Hepatocyte (in vitro differentiated cells): ENCODE measurements at regions not wholly inside any gene's neighbourhood (a gene's known extent, or its start where the extent isn't known, plus 50 kb on each side); places are given as distances from the start of the nearest gene placed in this dataset.

Experiments
- DNase-seq: peaks from one replicate; pipeline ENCODE4 v3.0.0-alpha.2; 2016; ENCODE audit warnings: low spot score
- H2AFZ ChIP-seq: fragments of 200-600 bp; sonication (generic); 2 replicates; pipeline ENCODE4 v1.6.0; 2016; ENCODE audit warnings: antibody characterized with exemption, mild to moderate bottlenecking
- H3K27ac ChIP-seq: fragments of 200-600 bp; sonication (generic); 2 replicates; pipeline ENCODE4 v1.5.1; 2016; ENCODE audit warnings: mild to moderate bottlenecking
- H3K27me3 ChIP-seq: fragments of 200-600 bp; sonication (generic); 2 replicates; pipeline ENCODE4 v1.6.1; 2016
- H3K36me3 ChIP-seq: fragments of 200-600 bp; sonication (generic); replicated peaks from 2 replicates; pipeline ENCODE4 v1.5.1; 2016; ENCODE audit warnings: low read depth; ENCODE audit not compliant: insufficient read depth
- H3K4me1 ChIP-seq: fragments of 200-600 bp; sonication (generic); 2 replicates; pipeline ENCODE4 v1.5.1; 2016; ENCODE audit warnings: mild to moderate bottlenecking, moderate library complexity; ENCODE audit not compliant: insufficient read depth
- H3K4me2 ChIP-seq: fragments of 200-600 bp; sonication (generic); 2 replicates; pipeline ENCODE4 v1.6.0; 2016
- H3K4me3 ChIP-seq: fragments of 200-600 bp; sonication (generic); 2 replicates; pipeline ENCODE4 v1.5.1; 2016; ENCODE audit warnings: mild to moderate bottlenecking
- H3K79me2 ChIP-seq: fragments of 200-600 bp; sonication (generic); 2 replicates; pipeline ENCODE4 v1.6.0; 2017; ENCODE audit warnings: mild to moderate bottlenecking
- H3K9me2 ChIP-seq: fragments of 200-600 bp; sonication (generic); replicated peaks from 2 replicates; pipeline ENCODE4 v1.6.0; 2017; ENCODE audit warnings: mild to moderate bottlenecking; ENCODE audit not compliant: insufficient read depth
- H3K9me3 ChIP-seq: fragments of 200-600 bp; sonication (generic); 2 replicates; pipeline ENCODE4 v1.5.1; 2016; ENCODE audit warnings: low read depth, mild to moderate bottlenecking
- H4K20me1 ChIP-seq: fragments of 200-600 bp; sonication (generic); 2 replicates; pipeline ENCODE4 v1.6.0; 2016; ENCODE audit warnings: mild to moderate bottlenecking; ENCODE audit not compliant: insufficient read depth, poor library complexity, severe bottlenecking
- EZH2 ChIP-seq: fragments of 200-600 bp; sonication (generic); IDR thresholded peaks from 2 replicates; pipeline ENCODE4 v1.6.1; 2016; ENCODE audit warnings: antibody characterized with exemption, mild to moderate bottlenecking, borderline replicate concordance
- EZH2phosphoT487 ChIP-seq: fragments of 200-600 bp; sonication (generic); IDR thresholded peaks from one replicate; pipeline ENCODE4 v1.6.1; 2018; ENCODE audit warnings: antibody characterized with exemption, mild to moderate bottlenecking, low read depth, moderate library complexity; ENCODE audit not compliant: unreplicated experiment, severe bottlenecking
- WGBS: methylation state at CpG from one replicate; pipeline ENCODE4 v1.1.6; 2016; ENCODE audit warnings: low lambda C conversion rate; ENCODE audit errors: missing lambda C conversion rate; 5-methylcytosine and 5-hydroxymethylcytosine counted together
- TF ChIP-seq, protein P1 (sequence below): fragments of 200-600 bp; sonication (generic); IDR thresholded peaks from 2 replicates; pipeline ENCODE4 v1.5.1; 2016; ENCODE audit warnings: antibody characterized with exemption, mild to moderate bottlenecking; ENCODE audit not compliant: poor library complexity

DNA sequence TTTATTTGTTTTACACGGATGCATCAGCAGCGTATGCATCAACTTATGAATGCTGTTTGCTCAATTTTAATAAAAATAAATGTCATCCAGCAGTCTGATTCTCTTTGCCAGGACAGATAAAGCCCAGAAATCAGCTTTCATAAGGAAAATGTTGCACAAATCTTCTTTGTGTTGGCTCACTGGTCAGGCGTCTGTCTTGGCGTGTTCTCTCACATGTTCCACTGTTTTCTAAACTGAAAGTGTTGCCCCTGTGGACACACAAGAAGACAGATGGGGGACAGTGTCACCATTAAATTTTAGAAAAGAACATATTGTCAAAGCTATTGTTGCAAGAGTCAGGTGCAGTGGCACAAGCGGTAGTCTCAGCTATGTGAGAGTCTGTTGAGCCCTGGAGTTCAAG is 316.2 kb downstream of the CENPC start:
- TF ChIP-seq, protein P1, sequence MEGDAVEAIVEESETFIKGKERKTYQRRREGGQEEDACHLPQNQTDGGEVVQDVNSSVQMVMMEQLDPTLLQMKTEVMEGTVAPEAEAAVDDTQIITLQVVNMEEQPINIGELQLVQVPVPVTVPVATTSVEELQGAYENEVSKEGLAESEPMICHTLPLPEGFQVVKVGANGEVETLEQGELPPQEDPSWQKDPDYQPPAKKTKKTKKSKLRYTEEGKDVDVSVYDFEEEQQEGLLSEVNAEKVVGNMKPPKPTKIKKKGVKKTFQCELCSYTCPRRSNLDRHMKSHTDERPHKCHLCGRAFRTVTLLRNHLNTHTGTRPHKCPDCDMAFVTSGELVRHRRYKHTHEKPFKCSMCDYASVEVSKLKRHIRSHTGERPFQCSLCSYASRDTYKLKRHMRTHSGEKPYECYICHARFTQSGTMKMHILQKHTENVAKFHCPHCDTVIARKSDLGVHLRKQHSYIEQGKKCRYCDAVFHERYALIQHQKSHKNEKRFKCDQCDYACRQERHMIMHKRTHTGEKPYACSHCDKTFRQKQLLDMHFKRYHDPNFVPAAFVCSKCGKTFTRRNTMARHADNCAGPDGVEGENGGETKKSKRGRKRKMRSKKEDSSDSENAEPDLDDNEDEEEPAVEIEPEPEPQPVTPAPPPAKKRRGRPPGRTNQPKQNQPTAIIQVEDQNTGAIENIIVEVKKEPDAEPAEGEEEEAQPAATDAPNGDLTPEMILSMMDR: no peak
- TF ChIP-seq EZH2phosphoT487 (no peak), EZH2 (no peak)

DNA sequence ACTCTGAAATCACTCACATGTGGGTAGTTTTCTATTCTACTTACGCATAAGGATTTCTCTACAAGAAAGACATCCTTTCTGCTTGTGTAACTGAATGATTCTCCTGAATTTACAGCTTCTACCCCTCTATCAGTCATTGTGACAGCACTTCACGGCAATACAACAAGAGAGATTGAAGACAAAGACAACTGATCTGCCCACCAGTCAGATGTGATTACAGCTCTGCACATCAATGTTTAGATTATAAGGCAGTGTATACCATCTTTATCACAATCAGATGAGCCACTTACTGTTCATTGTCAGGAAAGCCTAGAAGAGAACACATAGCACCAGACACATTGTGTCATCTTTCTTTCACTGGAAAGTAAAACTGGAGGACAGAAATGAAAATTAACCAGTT is 324.4 kb downstream of the CENPC start:
- no peak overlapping the region for H3K4me3 ChIP-seq
- no peaks in the 10 kb centered on the region for H4K20me1 ChIP-seq
- no peaks in the 10 kb centered on the region for H3K9me3 ChIP-seq
- no peak overlapping the region for H3K4me2 ChIP-seq
- no peak for DNase-seq
- TF ChIP-seq, protein P1: no peak
- TF ChIP-seq EZH2phosphoT487 (no peak), EZH2 (no peak)
- no peaks in the 10 kb centered on the region for H3K36me3 ChIP-seq
- H3K4me1 ChIP-seq: no peaks in the 10 kb centered on the region
- no peaks in the 10 kb centered on the region for H3K79me2 ChIP-seq
- WGBS: 84% methylated on average over 2 of the region's 2 CpGs
- H2AFZ ChIP-seq: no peak overlapping the region
- H3K9me2 ChIP-seq: no peaks in the 10 kb centered on the region
- H3K27ac ChIP-seq: no peak overlapping the region
- no peaks in the 10 kb centered on the region for H3K27me3 ChIP-seq

More for the DNA sequence above, 316.2 kb downstream of the CENPC start:
- WGBS: 98% methylated on average over 5 of the region's 5 CpGs
- Histone ChIP-seq H3K4me2 (no peak overlapping the region), H3K9me2 (no peaks in the 10 kb centered on the region), H3K4me1 (no peaks in the 10 kb centered on the region), H3K36me3 (no peaks in the 10 kb centered on the region), H4K20me1 (no peaks in the 10 kb centered on the region), H2AFZ (no peak overlapping the region), H3K27ac (no peak overlapping the region), H3K9me3 (no peaks in the 10 kb centered on the region), H3K4me3 (no peak overlapping the region), H3K27me3 (no peaks in the 10 kb centered on the region), H3K79me2 (no peaks in the 10 kb centered on the region)
- no peak for DNase-seq

DNA sequence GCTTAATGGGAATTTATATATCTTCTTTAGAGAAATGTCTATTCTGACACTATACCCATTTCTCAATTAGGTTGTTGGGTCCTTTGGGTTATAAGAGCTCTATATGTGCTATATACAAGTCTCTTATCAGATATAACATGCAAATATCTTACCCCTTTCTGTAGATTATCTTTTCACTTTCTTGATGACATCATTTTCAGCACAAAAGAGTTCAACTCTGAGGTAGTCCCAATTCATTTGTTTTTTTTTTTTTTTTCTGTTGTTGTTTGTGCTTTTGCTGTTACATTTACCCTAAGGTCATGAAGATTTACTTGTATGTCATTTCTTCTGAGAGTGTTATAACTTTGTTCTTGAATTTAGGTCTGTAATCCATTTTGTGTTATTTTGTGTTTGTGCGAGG is 326.4 kb downstream of the CENPC start:
- Histone ChIP-seq H2AFZ (no peak overlapping the region), H3K27ac (no peak overlapping the region), H3K79me2 (no peaks in the 10 kb centered on the region), H3K27me3 (no peaks in the 10 kb centered on the region), H4K20me1 (no peaks in the 10 kb centered on the region), H3K4me3 (no peak overlapping the region), H3K9me2 (no peaks in the 10 kb centered on the region), H3K36me3 (no peaks in the 10 kb centered on the region), H3K4me2 (no peak overlapping the region), H3K9me3 (no peaks in the 10 kb centered on the region), H3K4me1 (no peaks in the 10 kb centered on the region)
- no peak for DNase-seq
- 97% methylated on average over 1 of the region's 1 CpG for WGBS
- TF ChIP-seq, protein P1: no peak
- TF ChIP-seq EZH2: no peak
- TF ChIP-seq EZH2phosphoT487: no peak

DNA sequence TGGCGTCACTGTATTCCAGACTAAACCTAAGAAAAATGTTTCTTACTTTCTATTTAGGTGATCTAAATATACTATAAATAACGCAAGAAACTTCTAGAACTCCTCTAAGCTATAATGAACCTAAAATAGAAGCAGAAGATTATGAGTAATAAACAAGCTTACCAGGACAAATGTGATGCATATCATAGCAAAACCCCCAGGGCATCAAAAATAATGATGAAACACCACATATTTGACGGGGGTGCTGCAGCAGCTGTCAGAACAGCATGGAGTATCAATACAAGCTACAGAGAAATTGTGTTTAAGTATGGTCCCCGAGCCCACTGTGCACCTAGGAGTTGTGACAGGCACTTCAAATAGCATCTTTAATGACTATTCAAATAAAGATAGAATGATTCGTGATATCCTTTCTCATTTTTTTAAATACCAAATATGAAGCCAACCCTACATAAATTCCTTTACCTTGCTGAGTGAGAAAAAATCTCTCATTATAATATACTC is 337.3 kb downstream of the CENPC start:
- Histone ChIP-seq H3K4me3 (no peak overlapping the region), H3K27me3 (no peaks in the 10 kb centered on the region), H3K9me2 (no peaks in the 10 kb centered on the region), H2AFZ (no peak overlapping the region), H3K4me2 (no peak overlapping the region), H3K4me1 (no peaks in the 10 kb centered on the region), H3K36me3 (no peaks in the 10 kb centered on the region), H4K20me1 (no peaks in the 10 kb centered on the region), H3K27ac (no peak overlapping the region), H3K9me3 (no peaks in the 10 kb centered on the region), H3K79me2 (no peaks in the 10 kb centered on the region)
- TF ChIP-seq, protein P1: no peak
- TF ChIP-seq EZH2phosphoT487 (no peak), EZH2 (no peak)
- no peak for DNase-seq
- 80% methylated on average over 5 of the region's 5 CpGs for WGBS
